ENCODE measurements at regions not wholly inside any gene's neighbourhood (a gene's known extent, or its start where the extent isn't known, plus 50 kb on each side); places are given as distances from the start of the nearest gene placed in this dataset.

DNA sequence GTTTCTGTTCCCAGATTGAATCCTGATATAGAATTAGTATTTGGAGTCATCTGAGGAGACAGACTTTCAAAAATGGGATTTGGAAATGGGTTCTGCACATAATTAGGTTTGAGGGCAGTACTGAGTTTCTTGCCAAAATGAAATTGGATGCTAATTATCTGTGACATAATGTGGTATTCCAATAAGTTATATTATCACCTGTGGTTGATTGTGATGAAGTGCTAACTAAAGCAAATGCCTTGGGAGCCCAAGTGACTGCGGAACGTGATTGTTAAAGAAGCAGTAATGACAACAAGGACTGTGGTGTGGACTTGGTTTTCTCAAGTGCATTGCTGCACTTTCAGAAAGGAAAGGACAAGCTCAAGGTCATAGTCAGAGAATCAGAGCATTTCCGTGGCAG lies 337.0 kb downstream of the IPO8 start:
- TF ChIP-seq CTCF (IDR thresholded peaks at IDR 0.05 in 8 of 11, conservative IDR thresholded peaks at IDR 0.05 in 3 of 11) (no peak), POLR2A (IDR thresholded peaks at IDR 0.05) (no peak)

All from spleen (tissue), 7 donors.